ENCODE measurements at regions not wholly inside any gene's neighbourhood (a gene's known extent, or its start where the extent isn't known, plus 50 kb on each side); places are given as distances from the start of the nearest gene placed in this dataset.

- peaks cover 1% of the 10 kb centered on the region for H3K9me3 ChIP-seq (ENCODE audit: control insufficient read depth, insufficient read depth, low read depth, low read length)
- ChIA-PET POLR2A (no interaction called here), CTCF (no interaction called here)
- no TSS peak for BruUV-seq (replicated peaks)
- no peak overlapping the region for H3K4me3 ChIP-seq (ENCODE audit: low read depth in 2 of 2, low read length in 2 of 2)
- no peaks in the 10 kb centered on the region for H3K27me3 ChIP-seq (ENCODE audit: control insufficient read depth, insufficient read depth, low read length)
- H3K36me3 ChIP-seq (ENCODE audit: control insufficient read depth, insufficient read depth, low read length) = no peaks in the 10 kb centered on the region
- H3K4me1 ChIP-seq (ENCODE audit: control insufficient read depth, insufficient read depth, low read length) = no peaks in the 10 kb centered on the region
- DNase-seq (ENCODE audit: low read depth, low spot score) (no peak), ATAC-seq (no peak)
- TF ChIP-seq CTCF (IDR thresholded peaks at IDR 0.05) (no peak), REST (IDR thresholded peaks at IDR 0.05; ENCODE audit: insufficient read depth in 1 of 2, low read depth in 2 of 2, low read length in 1 of 2) (no peak), TCF7L2 (IDR thresholded peaks at IDR 0.05; ENCODE audit: low read depth, low read length) (no peak), POLR2AphosphoS5 (IDR thresholded peaks at IDR 0.05; ENCODE audit: low read depth, low read length) (no peak), SIN3A (IDR thresholded peaks at IDR 0.05; ENCODE audit: borderline replicate concordance, insufficient read depth, low read depth, low read length) (no peak)
- in situ Hi-C loops (cut with HindIII; ENCODE audit: low pct_unique_long_range_greater_than_20kb, low sequenced_read_pairs) = no loop called here
- H3K27ac ChIP-seq (ENCODE audit: low read length) = no peak overlapping the region
- intact Hi-C loops (cut with micrococcal nuclease; ENCODE audit: unreplicated experiment) = no loop called here
Measured at GRCh38 chr14:81963846-81964245, 430.2 kb upstream of the SEL1L start.

- no peak overlapping the region for H3K27ac ChIP-seq (ENCODE audit: low read length)
- no peaks in the 10 kb centered on the region for H3K27me3 ChIP-seq (ENCODE audit: control insufficient read depth, insufficient read depth, low read length)
- ChIA-PET CTCF (no interaction called here), POLR2A (no interaction called here)
- no peak for ATAC-seq
- H3K4me3 ChIP-seq (ENCODE audit: low read depth in 2 of 2, low read length in 2 of 2) = no peak overlapping the region
- H3K36me3 ChIP-seq (ENCODE audit: control insufficient read depth, insufficient read depth, low read length) = no peaks in the 10 kb centered on the region
- H3K9me3 ChIP-seq (ENCODE audit: control insufficient read depth, insufficient read depth, low read depth, low read length) = peaks cover 7% of the 10 kb centered on the region
- DNase-seq (ENCODE audit: low read depth, low spot score) = no peak
- H3K4me1 ChIP-seq (ENCODE audit: control insufficient read depth, insufficient read depth, low read length) = no peaks in the 10 kb centered on the region
- TF ChIP-seq CTCF (IDR thresholded peaks at IDR 0.05) (no peak), REST (IDR thresholded peaks at IDR 0.05; ENCODE audit: insufficient read depth in 1 of 2, low read depth in 2 of 2, low read length in 1 of 2) (no peak), TCF7L2 (IDR thresholded peaks at IDR 0.05; ENCODE audit: low read depth, low read length) (no peak), SIN3A (IDR thresholded peaks at IDR 0.05; ENCODE audit: borderline replicate concordance, insufficient read depth, low read depth, low read length) (no peak), POLR2AphosphoS5 (IDR thresholded peaks at IDR 0.05; ENCODE audit: low read depth, low read length) (no peak)
- no TSS peak for BruUV-seq (replicated peaks)
- intact Hi-C loops (cut with micrococcal nuclease; ENCODE audit: unreplicated experiment) (no loop called here), in situ Hi-C loops (cut with HindIII; ENCODE audit: low pct_unique_long_range_greater_than_20kb, low sequenced_read_pairs) (no loop called here)
Measured at GRCh38 chr14:81970307-81970706, 436.7 kb upstream of the SEL1L start.
